Kidney capillary endothelial cell (primary cell): ENCODE measurements at regions not wholly inside any gene's neighbourhood (a gene's known extent, or its start where the extent isn't known, plus 50 kb on each side); places are given as distances from the start of the nearest gene placed in this dataset.
"Not testable (repeated sequence)": the region's sequence is repeated elsewhere in the genome, so short reads cannot be mapped to it uniquely, and the experiment has no call there.

ENCODE experiments used
- DNase-seq: peaks from one replicate; pipeline ENCODE4 v3.0.0-alpha.2; 2018; ENCODE audit warnings: low spot score

DNA sequence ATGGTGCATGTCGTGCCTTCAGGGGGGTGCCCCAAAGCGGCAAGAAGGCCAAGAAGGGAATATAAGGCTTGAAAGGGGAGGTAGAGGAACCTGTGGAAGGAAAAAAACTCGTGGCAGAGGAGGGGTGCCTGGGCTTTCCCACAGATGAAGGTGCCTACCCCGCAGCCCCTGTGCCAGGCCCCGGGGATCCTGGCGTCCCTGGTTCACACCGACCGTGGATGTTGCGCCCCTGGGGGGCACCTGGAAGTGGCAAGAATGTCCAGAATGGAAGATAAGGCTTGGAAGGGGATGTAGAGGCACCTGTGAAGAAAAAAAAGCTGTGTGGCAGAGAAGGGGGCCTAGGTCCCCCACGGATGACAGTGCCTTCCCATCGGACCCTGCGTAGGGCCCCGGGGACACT lies 282.2 kb downstream of the ALG10 start:
- no peak for DNase-seq

DNA sequence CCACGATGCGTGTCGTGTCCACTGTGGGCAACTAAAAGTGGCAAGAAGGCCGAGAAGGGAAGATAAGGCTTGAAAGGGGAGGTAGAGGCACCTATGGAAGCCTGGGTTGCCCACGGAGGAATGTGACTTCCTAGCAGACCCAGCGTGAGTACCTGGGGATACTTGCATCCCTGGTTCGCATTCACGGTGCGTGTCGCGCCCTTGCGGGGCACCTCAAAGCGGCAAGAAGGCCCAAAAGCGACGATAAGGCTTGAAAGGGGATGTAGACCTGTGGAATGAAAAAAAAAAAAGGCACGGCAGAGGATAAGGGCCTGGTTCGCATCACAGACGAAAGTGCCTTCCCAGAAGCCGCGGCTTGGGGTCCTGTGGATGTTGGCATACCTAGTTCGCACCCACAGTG lies 282.9 kb downstream of the ALG10 start:
- DNase-seq: no peak

GRCh38 chr12:34306133-34306830 lies 284.0 kb downstream of the ALG10 start:
- DNase-seq: no peak

GRCh38 chr12:34309806-34310804 lies 287.8 kb downstream of the ALG10 start:
- DNase-seq: not testable (repeated sequence)

DNA sequence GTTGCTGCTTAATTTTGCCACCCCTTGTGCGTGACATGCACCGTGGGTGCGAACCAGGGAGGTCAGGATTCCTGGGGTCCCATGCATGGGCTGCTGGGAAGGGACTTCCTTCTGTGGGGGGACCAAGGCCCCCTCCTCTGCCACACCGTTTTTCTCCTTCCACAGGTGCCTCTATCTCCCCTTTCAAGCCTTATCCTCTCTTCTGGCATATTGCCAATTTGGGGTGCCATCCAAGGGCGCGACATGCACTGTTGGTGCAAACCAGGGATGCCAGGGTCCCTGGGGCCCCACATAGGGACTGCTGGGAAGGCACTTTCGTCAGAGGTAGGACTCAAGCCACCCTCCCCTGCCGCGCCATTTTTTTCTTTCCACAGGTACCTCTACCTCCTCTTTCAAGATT lies 289.0 kb downstream of the ALG10 start:
- no peak for DNase-seq

GRCh38 chr12:34327671-34328070 lies 305.4 kb downstream of the ALG10 start:
- DNase-seq: no peak

- DNase-seq: no peak
Observed at GRCh38 chr12:34333337-34333736, 311.0 kb downstream of the ALG10 start.

- DNase-seq: no peak
Observed at GRCh38 chr12:34334538-34334937, 312.2 kb downstream of the ALG10 start.

- no peak for DNase-seq
Observed at GRCh38 chr12:34334953-34335743, 312.9 kb downstream of the ALG10 start.

GRCh38 chr12:34335819-34336262 lies 313.5 kb downstream of the ALG10 start:
- no peak for DNase-seq

- DNase-seq: no peak
Observed at GRCh38 chr12:34336619-34337465, 314.5 kb downstream of the ALG10 start.

DNA sequence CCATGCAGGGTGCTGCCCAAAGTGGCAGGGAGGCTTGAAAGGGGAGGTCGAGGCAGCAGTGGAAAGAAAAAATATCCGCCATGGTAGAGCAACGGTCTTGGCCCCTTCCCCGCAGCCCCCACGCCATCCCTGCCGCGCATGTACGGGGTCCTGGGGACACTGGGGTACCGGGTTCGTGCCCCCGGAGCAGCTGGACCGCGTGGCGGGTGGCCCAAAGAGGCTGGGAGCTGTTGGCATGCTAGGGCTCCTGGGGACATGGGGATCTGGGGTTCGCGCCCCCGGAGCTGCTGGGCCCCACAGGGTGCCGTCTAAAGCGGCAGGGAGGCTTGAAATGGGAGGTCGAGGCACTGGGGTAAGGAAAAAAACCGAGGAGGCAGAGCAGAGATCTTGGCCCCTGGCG lies 316.5 kb downstream of the ALG10 start:
- no peak for DNase-seq

- DNase-seq: no peak
Observed at GRCh38 chr12:34339922-34340321, 317.6 kb downstream of the ALG10 start.

DNA sequence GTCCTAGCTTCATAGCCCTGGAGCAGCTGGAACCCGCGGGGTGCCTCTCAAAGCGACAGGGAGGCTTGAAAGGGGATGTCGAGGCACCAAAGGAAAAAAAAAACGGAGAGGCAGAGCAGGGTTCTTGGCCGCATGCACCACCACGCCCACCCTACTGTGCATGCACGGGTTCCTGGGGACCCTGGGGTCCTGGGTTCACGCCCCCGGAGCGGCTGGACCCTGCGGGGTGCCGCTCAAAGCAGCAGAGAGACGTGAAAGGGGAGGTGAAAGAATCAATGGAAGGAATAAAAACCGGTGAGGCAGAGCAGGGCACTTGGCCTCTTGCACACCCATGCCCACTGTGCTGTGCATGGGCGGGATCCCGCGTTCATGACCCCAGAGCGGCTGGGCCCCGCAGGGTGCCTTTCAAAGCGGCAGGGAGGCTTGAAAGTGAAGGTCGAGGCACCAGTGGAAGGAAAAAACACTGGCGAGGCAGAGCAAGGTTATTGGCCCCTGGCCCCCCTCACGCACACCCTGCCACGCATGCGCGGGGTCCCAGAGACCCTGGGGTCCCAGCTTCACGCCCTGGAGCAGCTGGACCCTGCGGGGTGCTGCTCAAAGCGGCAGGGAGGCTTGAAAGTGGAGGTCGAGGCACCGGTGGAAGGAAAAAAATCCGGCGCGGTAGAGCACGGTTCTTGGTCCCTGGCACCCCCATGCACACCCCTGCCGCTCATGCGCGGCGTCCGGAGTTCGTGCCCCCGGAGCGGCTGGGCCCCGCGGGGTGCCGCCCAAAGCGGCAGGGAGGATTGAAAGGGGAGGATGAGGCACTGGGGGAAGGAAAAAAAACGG lies 318.5 kb downstream of the ALG10 start:
- DNase-seq: no peak

DNA sequence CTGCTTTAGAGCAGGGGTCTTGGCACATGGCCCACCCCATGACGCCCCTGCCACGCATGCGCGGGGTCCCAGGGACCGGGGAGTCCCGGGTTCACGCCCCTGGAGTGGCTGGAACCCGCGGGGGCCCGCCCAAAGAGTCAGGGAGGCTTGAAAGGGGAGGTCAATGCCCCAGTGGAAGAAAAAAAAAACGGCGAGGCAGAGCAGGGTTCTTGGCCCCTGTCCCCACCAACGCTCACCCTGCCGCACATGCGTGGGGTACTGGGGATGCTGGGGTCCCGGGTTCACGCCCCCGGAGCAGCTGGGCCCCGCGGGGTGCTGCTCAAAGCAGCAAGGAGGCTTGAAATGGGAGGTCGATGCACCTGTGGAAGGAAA lies 319.1 kb downstream of the ALG10 start:
- DNase-seq: no peak

- DNase-seq: no peak
Observed at GRCh38 chr12:34342048-34342447, 319.8 kb downstream of the ALG10 start.

- DNase-seq: no peak
Observed at GRCh38 chr12:34343345-34343744, 321.0 kb downstream of the ALG10 start.

- no peak for DNase-seq
Observed at GRCh38 chr12:34343766-34344165, 321.5 kb downstream of the ALG10 start.

DNA sequence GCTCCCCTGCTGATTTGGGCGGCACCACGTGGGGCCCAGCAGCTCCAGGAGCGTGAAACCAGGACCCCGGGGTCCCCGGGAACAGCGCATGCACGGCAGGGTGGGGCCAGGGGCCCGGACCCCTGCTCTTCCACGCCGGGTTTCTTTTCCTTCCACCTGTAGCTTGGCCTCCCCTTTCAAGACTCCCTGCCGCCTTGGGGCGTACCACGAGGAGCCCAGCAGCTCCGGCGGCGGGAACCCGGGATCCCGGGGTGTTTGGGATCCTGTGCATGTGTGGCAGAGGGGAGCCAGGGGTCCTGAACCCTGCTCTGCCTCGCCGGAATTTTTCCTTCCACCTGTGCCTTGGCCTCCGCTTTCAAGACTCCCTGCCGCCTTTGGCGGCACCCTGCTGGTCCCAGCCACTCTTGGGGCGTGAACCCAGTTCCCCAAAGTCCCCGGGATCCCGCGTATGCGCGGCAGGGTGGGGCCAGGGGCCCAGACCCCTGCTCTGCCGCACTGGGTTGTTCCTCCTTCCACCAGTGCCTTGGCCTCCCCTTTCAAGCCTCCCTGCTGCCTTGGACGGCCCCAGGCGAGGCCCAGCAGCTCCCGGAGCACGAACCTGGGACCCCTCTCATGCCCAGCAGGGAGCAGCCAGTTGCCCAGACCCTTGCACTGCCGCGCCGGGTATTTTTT lies 322.7 kb downstream of the ALG10 start:
- no peak for DNase-seq

DNA sequence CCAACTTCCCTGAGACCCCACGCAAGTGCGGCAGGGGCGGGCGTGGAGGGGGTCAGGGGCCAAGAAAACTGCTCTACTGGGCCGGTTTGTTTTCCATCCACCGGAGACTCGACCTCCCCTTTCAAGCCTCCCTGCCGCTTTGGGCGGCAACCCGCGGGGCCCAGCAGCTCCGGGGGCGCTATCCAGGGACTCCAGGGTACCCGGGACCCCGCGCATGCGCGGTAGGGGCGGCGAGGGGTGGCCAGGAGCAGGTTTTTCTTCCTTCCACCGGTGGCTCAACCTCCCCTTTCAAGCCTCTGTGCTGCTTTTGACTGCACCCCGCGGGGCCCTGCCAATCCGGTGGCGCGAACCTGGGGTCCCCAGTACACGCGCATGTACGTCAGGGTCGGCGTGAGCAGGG lies 323.5 kb downstream of the ALG10 start:
- DNase-seq: no peak
